GM19455 (cell line): ENCODE measurements at regions not wholly inside any gene's neighbourhood (a gene's known extent, or its start where the extent isn't known, plus 50 kb on each side); places are given as distances from the start of the nearest gene placed in this dataset.

Experiments
- ATAC-seq: cut with Tn5 transposase; IDR thresholded peaks from one replicate; pipeline ENCODE4 v1.9.1; 2021; ENCODE audit not compliant: unreplicated experiment

DNA sequence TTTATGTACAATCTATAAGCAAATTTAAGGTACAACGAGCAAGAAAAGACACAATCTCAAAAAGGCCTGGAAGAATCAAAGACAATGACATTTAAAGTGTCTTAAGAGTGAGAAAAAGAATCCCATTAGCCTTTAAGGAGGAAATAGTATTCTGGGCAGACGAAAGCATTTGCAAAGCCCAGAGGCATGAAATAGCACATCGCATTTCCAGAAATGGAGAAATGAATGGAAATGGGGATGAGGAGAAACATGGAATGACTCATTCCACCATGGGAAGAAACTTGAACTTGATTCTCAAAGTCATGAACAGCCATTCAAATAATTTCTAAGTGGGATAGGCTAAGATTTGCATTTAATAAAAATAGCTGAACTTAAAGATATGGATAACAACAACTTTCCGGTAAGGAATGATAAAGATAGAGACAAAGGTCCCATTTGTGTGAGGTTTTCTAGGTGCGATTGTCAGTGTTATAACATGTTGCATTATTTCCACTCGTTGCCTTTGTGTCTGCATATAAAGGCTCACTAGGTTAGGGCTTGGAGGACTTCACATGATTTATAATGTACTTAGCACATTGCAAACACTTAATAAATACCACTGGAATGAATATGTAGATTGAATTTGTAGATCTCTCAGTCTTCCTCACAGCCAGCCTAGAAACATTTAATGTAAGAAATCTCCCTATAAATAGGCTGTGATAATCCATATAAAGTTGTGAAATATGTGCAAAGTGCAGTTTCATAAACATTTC, 310.3 kb upstream of the KLF6 start:
- ATAC-seq: no peak

DNA sequence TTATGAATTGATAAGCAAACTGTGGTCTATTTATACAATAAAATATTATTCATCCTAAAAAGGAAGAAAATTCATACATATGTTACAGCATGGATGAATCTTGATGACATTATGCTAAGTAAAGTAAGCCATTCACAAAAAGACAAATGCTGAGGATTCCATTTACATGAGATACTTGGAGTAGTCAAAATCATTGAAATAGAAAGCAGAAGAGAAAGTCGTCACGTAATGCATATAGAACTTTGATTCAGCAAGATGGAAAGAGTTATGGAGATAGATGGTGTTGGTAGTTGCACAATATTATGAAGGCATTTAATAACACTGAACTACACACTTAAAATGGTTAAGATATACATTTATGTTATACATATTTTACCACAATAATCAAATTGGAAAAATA, 309.7 kb upstream of the KLF6 start:
- ATAC-seq: no peak

DNA sequence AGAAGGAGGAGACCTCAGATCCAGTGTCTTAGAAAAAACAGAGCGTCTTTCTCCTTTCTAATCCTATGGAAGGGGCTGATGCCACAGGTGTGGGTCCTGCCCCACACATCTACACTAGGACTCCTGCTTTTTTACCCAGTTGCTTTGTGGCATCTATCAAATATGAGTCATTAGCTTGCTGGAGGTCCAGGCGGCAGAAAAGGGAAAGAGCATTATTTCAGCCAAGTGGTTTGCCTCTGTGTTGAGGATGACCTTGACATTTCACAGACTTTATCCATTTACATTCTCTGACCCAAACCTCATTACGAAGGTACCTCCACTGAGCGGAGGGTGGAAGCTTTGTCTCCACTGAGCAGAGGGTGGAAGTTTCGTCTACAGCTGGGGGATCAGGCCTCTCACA, 308.4 kb upstream of the KLF6 start:
- ATAC-seq: no peak

DNA sequence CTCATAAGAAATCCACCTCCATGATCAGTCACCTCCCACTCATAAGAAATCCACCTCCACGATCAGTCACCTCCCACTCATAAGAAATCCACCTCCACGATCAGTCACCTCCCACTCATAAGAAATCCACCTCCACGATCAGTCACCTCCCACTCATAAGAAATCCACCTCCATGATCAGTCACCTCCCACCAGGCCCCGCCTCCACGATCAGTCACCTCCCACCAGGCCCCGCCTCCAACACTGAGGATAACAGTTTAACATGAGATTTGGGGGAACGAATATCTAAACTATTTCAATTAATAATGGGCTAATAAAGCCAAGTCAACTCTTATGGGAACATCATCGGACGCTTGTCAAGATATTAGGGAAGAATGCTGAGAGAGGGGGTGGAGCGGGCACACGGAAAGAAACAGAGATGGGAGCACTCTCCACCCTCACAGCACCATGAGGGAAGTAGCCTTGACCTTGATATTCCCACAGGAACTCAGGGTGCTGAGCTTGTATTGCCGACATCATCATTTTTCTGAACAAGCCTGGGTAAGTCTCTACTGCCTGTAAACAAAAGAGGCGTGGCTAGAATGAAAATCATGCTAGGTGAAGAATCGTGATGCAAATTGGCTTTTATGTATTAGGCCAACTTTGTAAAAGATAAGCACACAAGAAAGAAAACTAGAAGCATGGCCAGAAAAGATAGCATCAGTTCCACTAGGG, 303.5 kb upstream of the KLF6 start:
- no peak for ATAC-seq

DNA sequence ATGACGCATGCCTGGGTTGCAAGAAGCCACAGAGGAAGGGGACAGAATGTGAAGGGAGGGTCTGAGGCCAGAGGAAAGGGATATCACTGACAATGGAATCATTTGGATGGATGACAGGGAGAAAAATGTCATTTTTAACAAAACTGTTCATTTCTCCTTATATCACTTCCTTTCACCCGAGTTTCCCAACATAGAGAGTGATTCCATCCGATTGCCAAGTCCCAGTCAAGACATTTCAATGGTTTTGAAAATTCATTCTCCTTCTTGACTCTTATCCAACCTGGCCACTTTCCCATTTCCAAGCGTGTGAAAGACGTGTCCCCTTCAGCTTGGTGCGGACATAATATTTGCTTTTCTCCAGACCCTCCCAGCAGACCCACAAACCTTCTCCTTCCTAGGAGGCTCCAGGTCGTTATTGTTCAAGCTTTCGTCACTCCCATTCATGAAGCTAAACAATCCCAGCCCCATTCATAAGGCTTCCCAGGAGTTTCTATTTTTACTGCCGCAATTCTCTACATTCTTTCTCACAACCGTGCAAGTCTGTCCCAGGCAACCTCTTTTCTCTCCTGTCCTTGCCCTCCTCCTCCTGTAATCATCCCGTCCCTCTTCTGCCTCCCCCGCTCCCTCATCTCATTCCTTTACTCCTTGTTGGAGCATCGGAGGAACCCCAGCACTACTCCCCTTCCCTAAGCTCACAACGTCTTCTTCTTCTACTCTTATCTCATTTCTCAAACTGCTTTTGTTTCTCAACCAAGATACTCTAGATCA, 301.3 kb upstream of the KLF6 start:
- no peak for ATAC-seq

DNA sequence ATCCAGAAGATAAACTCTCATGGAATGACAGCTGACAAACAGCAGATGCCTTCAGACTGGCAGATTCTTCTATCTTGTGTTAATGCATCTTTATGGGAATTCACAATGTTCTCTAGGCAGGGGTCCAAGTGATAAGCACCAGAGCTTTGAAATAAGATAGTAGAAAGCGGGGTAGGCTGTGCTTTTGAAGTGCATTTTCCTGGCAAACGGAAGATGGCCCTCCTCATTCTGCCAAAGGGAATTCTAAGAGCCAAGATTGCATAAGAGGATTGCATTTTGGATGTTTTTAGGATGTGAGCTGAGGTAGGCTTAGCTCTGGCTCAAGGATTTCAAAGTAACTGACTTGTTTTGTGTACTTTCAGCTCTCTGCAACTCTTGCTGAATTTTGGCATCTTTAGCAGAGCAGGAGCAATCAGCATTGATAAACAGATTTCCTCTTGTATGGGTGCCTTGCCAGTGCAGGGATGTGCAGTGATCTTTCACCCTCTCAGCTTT, 298.5 kb upstream of the KLF6 start:
- no peak for ATAC-seq

DNA sequence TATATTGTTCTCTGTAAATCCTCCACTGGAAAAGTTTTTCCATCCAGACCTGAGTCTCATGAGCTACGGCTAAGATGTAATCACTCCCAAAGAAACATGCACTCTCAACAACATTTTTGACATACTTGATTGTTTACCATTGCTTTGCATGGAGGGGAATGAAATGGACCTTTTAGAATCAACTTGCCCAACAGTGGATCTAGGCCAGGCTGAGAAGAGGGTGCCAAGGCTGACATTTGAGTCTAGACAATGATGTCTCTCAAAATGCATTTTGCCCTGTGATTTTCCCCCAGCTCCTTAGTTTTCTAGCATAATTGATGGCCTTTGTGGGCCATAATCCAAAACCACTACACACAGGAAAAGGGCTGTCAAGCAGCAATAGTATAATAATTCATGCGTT, 297.9 kb upstream of the KLF6 start:
- ATAC-seq: no peak

DNA sequence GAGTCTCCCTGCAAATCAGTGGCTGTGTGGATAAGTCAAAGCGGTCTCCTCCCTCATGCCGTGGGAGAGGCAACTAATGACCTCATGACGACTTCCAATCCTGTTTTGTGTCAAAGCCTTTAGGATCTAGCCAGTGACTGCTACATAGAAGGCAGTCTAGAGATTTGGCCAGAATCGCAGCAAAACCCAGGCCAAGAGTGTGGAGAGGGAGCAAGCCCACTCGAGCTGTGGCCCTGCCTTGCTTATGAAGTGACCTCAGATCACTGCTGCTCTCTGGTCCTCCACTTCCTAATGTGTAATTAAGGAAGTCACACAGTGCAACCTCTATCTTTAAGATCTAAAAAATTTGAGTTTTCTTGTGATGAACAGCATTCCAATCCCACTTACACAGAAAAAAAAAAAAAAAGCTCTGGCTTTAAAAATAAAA, 296.7 kb upstream of the KLF6 start:
- no peak for ATAC-seq

DNA sequence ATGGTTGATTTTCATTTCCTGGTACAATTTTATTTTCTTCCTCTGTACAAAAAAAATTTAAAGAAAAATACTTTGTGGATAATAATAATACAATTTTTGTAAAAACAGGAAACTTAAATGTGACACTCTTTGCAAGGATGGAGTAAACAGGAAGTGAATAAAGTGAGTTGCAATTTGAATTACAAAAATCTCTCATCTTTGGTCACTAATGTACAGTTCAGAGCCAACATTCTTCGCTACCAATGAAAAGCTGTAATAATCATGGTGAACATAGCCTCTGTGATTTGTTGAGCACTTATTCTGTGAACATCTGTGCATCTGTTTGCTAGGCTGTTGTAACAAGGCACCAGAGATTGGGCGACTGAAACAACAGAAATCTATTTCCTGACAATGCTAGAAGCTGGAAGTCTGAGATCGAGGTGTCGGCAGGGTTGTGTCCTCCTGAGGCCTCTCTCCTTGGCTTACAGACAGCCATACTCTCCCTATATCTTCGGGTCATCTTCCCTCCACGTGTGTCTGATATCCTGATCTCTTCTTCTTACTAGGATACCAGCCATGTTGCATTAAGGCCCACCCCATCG, 295.3 kb upstream of the KLF6 start:
- ATAC-seq: no peak

DNA sequence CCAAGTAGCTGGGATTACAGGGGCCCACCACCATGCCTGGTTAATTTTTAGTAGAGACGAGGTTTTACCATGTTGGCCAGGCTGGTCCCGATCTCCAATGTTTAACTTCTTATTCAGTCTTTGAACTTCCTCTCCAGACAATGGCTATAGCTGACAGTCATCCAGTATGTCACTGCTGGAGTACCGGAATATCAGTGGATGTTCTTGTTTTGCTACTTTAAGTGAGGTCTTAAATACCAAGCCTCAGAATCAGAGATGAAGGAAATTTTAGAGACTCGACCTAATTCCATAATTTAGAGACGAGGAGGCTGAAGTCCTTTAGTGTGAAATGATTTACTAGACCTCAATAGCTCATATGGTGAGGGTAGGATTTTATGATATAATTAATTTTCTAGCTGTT, 294.8 kb upstream of the KLF6 start:
- ATAC-seq: no peak

DNA sequence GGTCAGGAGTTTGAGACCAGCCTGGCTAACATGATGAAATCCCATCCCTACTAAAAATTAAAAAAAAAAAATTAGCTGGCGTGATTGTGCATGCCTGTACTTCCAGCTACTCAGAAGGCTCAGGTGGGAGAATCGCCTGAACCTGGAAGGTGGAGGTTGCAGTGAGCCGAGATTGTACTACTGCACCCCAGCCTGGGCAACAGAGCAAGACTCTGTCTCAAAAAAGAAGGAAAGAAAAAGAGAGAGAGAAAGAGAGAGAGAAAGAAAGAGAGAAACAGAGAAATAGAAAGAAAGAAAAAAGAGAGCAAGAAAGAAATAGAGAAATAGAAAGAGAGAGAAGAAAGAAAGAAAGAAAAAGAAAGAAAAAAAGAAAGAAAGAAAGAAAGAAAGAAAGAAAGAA, 292.8 kb upstream of the KLF6 start:
- no peak for ATAC-seq

DNA sequence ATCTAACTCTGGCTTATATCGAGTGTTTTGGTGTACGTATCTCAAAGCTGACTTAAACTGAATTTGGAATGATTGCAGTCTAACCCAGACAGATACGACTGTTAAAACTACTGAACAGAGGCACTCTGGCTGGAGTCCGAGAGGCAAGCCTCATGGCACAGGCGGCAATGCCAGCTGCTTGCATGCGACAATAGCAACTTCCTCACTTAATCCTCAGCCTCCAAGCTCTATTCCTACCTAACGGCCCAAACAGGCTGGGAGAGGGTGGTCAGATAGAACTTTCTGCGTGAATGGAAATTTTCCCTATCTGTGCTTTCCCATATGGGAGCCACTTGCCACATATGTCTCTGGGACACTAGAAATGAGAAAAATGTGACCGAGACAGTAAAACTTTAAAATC, 292.0 kb upstream of the KLF6 start:
- no peak for ATAC-seq

DNA sequence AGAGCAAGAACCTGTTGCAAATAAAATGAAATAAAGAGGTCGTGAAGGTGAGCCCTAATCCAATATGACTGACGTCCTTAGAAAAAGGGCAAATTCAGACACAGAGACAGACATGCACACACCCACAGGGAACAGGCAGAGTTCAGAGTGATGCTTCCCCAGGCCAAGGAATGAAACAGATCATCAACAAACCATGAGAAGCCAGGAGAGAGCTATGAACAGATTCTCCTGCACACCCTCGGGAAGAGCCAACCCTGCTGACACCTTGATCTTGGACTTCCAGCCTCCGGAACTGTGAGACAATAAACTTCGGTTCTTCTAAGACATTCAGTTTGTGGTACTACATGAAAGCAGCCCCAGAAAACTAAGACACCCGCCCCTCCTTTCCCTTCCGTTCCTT, 290.4 kb upstream of the KLF6 start:
- no peak for ATAC-seq

DNA sequence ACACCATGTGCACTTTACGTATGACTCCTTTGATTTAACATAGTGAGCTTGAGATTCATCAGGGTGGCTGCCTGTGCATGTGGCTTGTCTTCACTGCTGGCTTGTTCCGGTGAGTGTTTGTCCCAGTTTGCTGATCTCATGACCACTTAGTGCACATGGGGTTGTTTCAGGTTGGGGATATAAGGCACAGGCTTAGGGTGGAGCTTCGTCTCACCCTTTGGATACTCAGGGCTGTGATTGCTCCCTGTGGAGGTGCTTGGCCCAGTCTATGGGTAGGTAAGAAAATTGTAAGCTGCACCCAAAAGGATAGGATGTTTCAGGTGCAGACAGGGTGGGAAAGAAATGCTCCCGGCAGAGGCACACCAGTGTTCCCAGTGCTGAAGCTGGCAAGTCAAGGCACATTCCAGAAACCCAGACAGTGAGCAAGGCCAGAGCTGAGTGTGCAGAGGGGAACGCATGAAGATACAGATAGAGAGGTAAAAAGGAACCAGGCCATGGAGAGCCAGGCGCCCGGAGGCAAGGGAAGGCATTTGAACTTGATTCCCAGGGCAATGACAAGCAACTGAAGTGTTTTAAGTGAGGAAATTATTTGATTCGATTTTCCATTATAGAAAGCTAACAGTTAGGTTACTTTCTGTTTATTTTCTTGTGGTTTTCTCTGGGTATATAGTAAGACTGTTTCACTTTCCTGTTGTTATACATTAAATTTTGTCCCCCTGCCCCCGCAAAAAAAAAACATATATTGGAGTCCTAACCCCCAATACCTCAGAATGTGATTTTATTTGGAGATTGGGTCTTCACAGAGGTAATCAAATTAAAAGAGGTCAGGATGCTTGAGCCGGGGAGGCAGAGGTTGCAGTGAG, 289.8 kb upstream of the KLF6 start:
- ATAC-seq: no peak

DNA sequence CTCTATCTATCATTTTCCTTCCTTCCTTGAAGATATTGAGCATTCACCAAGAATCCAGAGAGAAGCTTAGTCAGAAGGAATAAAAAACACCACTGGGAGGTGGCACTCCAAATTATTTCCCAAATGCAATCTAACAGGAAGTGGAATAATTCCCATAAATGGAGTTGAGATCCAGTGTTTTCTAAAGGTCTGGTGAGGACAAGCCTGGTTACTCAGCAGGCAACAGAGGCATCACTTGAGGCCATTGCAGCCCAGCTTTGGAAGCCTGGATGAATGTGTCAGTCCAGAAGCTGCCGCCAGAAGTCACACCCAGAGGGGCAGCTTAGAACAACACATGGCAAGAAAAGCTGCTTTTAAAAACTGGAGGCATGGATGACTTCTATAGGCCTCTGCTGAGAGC, 288.9 kb upstream of the KLF6 start:
- no peak for ATAC-seq

DNA sequence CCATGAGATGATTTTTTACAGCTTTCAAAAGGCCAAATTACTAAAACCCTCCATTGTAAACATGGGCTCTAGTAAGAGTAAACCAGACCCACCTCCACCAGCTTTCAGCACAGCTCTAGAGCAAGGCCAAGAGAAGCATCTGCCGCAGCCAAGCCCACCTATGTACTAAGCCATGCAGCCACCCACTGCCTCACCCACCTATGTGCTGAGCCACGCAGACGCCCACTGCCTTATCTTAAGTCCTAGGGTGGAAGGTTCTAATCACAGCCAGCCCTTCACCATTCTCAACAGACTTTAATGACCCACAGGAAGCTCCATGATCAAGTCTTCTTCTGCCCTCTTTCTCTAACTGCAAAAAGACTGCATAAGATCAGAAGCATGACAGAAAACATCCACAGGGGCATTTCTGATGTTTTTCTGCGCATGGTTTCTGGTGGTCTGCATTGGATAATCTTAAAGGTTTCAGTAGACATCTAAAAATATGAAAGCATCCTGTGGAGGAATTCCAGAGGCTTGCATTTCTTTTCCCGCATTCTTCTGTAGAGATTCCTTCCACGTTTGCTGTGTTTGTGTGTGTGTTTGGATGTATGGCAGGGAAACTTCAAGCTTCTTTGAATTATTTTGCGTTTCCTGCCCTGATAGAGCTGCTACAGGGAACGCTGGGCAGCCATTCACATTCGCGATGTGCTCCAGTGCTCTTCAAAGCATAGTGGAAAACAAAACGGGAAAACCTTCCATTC, 286.1 kb upstream of the KLF6 start:
- ATAC-seq: no peak

DNA sequence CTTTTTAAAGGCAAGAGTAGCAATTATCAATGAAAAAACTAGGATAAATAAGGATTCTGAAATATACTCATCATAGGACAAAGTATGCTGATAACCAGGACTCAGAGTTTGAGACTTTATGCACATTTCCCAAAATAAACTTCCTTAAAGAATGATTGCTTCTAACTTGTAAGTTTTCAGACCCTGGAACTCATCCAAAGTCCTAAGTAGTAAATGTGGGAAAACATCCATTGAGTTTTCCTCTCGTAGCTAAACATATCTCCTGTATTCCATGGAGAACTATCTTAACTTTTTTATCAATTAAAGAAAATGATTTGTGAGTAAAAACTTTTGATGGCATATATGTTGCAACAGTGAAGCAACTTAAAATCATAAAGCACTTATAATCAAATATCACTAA, 285.2 kb upstream of the KLF6 start:
- no peak for ATAC-seq

DNA sequence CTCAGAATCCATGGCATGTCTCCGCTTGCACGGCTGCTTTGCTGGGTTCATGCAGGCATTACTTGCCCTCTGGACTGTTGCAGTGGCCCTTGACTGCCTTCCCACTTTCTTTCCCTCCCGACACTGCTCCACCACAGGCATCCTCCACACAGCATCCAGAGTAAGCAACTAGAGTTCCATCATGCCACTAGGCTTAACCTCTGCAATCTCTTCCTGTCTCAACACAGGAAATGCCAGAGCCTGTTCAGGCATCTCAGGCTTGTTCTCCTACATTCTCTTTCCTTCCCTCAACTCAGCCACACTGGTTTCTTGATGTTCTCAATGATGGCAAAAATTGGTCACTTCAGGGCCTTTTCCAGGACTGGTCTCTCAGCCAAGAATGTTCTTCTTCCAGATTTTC, 284.5 kb upstream of the KLF6 start:
- no peak for ATAC-seq

DNA sequence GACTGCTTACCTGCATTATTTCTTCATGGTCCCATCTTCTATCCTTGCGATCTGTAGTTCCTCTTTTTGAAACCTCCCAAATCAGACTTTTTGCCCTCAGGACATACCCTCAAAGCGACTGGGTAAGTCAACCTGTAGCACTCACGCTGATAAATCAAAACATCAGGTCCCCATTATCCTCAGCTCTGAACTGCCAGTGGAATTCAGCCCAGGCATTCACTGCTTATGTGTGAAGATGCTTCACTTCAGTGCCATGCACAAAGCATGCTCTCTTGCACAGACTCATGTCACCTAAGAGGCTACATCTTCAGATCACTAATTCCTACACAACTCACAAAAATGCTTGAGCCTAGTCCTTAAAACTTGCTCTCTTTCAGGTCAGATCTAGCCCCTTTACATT, 283.6 kb upstream of the KLF6 start:
- no peak for ATAC-seq
